HT1080 (cell line): ENCODE measurements at regions not wholly inside any gene's neighbourhood (a gene's known extent, or its start where the extent isn't known, plus 50 kb on each side); places are given as distances from the start of the nearest gene placed in this dataset.
"Not testable (repeated sequence)": the region's sequence is repeated elsewhere in the genome, so short reads cannot be mapped to it uniquely, and the experiment has no call there.

Source experiments
- DNase-seq: peaks from one replicate; pipeline ENCODE4 v3.0.0-alpha.2; 2015; ENCODE audit warnings: low read depth

GRCh38 chr6:142633317-142633716 is 311.7 kb downstream of the HIVEP2 start:
- DNase-seq: no peak

- peak; percentile 48 for DNase-seq
These were observed 309.8 kb downstream of the HIVEP2 start for GRCh38 chr6:142635130-142635529.

DNA sequence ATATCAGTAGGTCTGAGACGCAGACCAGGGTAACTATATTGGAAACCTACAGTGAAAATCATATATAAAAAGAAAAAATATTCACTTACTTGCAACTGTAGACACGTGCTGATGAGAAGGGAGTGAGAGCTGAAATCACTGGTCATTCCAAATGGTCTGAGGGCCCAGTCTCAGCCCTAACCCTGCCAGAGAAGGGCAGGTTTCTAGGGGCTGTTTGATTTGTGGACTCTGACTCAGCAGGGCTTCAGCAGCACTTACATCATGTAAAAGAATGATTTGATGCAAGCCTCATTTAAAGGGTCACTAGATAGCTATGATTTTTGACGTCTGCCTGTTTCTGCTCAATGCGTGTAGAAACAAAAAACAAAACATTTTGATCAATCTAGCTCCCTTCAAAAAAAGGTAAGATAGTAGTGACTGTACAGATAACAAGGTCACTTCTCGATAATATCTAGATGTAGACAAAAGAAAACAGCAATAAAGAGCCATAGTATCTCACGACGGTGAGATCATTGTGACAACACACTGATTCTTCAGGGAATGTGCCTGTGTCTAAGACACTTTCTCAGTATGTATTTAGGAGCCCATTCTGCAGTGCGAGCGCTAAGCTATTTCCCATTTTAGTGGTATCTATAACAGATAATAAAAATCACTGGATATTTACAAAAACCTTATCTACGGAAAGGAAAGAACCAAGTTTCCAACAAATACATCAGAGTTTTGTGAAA is 307.2 kb downstream of the HIVEP2 start:
- DNase-seq: no peak

GRCh38 chr6:142642651-142643050 is 302.3 kb downstream of the HIVEP2 start:
- DNase-seq: peak; percentile 8

- DNase-seq: no peak
These were observed 300.1 kb downstream of the HIVEP2 start for GRCh38 chr6:142644866-142645265.

- no peak for DNase-seq
These were observed 299.3 kb downstream of the HIVEP2 start for GRCh38 chr6:142645663-142646062.

DNA sequence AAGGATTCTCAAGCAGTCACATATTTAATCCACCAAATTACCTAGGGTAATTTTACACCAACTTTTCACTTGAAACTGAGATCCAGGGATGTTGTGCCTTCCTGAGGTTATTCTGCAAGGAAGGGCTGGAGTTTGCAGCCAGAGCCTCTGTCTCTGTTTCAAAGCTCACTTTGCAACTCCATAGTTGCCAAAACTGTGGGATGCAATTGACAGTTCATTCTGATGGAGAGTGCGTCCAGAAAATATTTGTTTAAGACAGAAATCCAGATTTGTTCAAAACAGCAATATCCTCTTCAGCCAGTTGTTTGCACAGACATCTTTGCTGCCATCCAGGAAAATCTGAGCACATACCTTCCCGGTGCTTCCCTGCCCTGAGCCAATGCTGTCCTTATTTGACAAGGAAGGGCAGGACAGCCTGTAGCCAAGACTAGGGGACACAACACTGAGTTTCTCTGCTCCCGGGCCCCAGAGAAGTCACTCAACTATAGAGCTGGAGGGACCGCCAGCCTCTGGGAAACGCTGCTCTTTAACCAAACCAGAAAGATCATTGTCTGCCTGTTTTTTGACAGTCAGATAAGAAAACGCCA is 297.4 kb downstream of the HIVEP2 start:
- no peak for DNase-seq

DNA sequence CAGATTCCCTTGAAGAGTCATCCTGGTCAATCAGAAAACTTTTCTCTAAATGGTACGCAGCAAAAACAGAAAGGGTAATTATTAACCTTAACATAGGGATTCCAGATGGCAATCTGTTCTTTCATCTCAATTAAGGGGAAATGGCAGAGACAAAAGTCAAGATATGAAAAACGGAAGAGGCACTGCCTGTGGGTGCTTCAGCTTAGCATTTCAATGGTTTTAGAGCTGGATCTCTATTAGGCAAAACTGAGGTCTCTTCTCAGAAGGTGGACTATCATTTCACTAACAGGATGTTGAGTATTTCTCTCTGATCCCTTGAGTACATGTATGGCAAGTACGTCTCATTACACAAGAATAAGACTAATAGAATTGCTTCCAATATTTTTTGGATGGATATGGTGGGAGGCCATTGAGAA is 296.9 kb downstream of the HIVEP2 start:
- DNase-seq: no peak

DNA sequence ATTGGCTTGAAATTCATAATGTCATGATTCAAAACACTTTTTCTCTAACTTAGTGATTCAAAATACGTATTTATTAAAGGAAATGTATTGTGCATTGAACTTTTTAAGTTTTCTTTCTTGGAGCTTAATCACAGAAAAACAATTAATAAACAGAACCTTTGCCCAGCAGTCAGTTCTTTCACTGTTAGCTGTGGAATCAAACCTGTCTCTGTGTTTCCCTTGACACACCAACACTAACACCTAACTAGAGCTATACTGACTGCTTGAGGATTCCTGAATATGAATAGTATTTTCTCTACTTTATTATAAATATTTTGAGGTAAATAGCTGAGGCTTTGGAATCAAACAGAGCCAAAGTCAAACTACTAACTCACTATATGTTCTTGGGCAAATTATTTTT is 296.4 kb downstream of the HIVEP2 start:
- no peak for DNase-seq

- not testable (repeated sequence) for DNase-seq
These were observed 295.3 kb downstream of the HIVEP2 start for GRCh38 chr6:142649438-142650234.

DNA sequence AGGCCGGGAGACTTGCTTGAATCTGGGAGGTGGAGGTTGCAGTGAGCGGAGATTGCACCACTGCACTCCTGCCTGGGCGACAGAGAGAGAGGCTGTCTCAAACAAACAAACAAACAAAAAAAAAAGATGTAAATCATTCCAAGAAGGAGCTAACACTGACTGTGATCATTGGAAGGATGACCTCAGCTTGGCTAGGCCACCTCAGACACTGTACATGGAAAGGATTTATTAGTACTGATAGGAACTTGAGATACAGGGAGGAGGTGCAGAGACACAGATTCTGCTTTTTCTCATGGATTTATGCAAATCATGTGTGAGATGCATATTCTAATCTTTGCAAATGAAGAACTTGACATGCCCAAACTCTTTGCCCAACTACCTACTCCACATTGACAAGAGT is 293.6 kb downstream of the HIVEP2 start:
- DNase-seq: no peak

DNA sequence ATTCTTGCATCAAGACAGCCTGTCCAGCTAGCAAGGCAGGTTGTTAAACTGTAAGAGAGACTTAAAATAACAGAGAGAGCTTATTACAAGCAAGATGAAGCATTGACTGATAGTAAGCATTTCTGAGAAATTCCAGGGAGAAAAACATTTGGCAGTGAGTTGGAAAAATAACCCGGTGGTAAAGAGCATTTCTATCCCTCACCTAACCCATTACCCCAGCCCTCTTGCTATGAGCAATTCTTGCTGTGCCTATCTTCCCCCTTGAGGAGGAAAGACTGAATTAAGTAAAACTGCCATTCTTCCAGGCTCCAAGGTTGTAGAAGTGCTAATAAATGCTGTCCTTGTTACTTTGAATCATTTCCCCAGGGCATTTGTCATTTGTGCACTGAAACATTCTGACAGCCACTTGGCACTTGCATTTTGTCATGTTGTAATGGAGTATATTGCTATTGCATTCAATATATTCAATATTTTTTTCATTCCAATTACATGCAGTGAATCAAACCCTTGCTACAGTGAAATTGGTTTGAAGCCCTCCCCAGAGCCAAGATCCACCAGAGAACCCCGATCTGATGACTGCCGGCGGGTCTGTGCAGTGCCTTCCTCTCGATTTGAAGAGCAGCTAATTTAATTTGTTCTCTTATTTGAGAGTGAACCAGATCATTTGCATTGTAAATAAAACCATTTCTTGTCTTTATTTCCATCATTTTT is 291.1 kb downstream of the HIVEP2 start:
- no peak for DNase-seq

- no peak for DNase-seq
These were observed 285.3 kb downstream of the HIVEP2 start for GRCh38 chr6:142659661-142660060.

DNA sequence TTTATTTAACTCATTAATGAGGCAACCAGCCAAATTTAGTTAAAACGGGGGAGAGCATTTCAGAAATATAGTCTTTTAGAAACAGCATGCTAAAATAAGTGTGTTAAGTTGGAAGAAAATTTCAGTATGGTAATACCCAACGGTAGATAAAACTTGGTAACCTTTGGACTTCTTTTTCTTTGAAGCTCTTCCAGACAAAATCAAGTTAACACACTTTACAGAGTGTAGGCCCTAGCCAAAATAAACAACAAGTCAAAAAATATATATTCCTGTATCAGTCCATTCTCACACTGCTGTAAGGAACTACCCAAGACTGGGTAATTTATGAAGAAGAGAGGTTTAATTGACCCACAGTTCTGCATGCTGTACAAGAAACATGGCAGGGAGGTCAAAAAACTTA is 279.6 kb downstream of the HIVEP2 start:
- no peak for DNase-seq

DNA sequence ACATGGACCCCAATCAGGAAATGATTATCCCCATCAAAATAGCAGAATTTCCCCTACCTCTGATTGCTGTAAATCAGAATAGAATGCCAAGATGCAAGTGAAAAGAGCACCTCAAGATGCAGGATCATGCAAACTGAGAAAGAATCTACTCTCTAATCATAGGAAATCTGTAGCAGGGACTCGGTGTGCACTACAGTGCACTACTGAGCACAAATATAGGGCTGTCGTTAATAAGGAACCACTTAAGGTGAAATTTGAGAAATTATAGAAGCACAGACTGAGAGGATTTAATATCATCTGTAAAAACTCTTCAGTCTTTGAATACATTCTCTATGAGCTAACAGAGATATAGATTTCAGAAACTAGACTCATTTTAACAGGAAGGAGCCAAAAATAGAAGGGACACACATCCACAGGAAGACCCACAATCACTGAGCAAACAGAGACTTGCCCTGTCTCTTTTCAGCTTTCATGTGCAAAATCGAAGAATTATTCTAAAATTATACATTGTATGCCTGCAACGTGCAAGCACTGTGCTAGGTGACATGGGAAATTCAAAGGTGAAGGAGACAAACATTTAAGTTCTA is 278.3 kb downstream of the HIVEP2 start:
- DNase-seq: no peak

DNA sequence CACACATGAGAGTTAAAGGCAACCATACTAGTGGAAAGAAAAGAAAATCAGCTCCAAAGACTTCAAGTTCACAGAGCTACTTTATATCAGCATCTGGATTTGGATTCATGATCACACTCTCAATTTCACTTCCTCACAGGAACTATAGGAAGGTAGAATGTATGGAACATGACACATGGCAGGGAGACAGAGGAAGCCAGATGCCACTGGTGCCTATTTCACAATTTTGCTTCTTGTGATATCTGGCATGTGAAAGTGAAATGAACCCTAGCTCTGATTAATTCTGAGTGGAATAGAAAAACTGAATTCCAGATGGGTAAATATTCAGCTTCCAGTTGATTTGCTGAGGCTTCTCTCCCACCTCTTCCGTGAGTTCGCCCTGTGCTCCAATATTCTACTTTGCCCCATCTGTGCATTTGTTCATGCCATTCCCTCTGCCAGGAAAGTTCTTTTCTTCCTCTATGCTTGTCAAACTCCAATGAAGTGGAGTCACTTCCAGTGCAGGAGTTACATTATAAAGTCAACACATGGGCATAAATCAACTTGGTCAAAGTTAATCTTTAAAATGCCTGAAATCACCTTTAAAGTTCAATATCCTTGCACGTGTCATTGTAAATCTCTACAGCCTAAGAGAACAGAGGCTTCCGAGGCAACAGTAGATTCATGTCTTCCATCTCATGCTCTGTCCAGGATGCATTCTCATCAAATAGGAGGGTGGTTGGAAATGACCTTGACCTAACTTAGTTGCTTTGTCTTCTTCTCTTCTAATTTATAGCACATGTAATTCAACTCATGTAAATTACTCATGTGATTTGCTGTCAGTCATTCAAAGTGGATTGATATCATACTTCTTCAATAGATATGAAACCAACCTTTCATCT is 275.3 kb downstream of the HIVEP2 start:
- no peak for DNase-seq

- DNase-seq: peak; percentile 50
These were observed 273.2 kb downstream of the HIVEP2 start for GRCh38 chr6:142671791-142672190.

DNA sequence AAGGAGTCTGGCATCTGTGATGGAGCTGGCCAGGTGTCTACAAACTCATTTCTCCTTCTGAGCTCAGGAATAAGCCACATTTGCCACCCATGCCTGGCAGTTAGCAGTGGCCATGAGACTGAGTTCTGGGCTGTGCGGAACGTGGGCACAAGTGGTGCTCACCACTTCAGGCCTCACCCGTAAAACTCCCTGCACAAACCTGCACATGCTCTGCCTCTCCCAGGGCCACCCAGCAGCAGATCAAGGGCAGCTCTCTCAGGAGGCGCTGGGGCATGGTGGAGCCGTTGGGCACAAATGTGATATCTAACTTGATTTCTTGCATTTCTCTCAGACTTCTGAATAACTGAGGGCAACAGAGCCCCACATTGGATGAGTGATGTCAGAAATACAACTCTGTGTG is 269.5 kb downstream of the HIVEP2 start:
- DNase-seq: no peak

GRCh38 chr6:142676027-142676443 is 268.9 kb downstream of the HIVEP2 start:
- DNase-seq: no peak

DNA sequence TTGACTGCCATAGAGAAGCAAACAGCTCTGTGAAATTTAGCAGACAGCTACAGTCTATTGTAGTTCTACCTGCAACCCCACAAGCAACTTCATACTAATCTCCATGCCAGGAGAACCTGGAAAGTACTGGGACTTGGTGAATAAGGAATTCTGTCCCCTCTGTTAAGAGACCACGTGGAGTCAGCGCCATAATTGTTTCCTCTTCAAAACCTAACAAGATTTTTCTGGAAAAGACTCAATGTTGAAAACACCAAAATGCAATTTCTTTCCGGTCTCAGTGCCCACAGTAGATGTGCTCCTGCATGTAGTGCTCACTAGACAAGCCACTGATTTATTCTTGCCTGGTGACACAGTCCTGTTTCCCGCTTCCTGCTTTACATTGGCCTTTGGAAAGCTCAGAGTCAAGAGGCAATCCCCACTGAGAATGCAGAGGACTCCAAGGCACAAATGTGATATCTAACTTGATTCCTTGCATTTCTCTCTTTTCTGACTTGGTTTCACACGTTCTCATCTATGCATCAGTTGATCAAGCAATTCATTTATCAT is 268.3 kb downstream of the HIVEP2 start:
- no peak for DNase-seq
